ENCODE measurements at regions not wholly inside any gene's neighbourhood (a gene's known extent, or its start where the extent isn't known, plus 50 kb on each side); places are given as distances from the start of the nearest gene placed in this dataset.

GRCh38 chr2:239826376-239826775 is 198.8 kb downstream of the NDUFA10 start:
- TF ChIP-seq CTCF (IDR thresholded peaks at IDR 0.05; ENCODE audit: low read length) (no peak), EZH2 (IDR thresholded peaks at IDR 0.05; ENCODE audit: borderline replicate concordance, low read length) (no peak)

All from OCI-LY1 (cell line).